ENCODE measurements at regions not wholly inside any gene's neighbourhood (a gene's known extent, or its start where the extent isn't known, plus 50 kb on each side); places are given as distances from the start of the nearest gene placed in this dataset.

- no peak for TF ChIP-seq POLR2A (IDR thresholded peaks at IDR 0.05)
- TF ChIP-seq CTCF (IDR thresholded peaks at IDR 0.05) = no peak
Measured at GRCh38 chr17:70615831-70616230, 446.5 kb downstream of the KCNJ2 start.
